DMS153 treated with DMSO at 0.1 percent for 48 hours (cell line): ENCODE measurements at regions not wholly inside any gene's neighbourhood (a gene's known extent, or its start where the extent isn't known, plus 50 kb on each side); places are given as distances from the start of the nearest gene placed in this dataset.

Experiments used
- DNase-seq: peaks from one replicate; lab custom pipeline; 2025; ENCODE audit not compliant: unreplicated experiment; lab: John Stamatoyannopoulos, UW

DNA sequence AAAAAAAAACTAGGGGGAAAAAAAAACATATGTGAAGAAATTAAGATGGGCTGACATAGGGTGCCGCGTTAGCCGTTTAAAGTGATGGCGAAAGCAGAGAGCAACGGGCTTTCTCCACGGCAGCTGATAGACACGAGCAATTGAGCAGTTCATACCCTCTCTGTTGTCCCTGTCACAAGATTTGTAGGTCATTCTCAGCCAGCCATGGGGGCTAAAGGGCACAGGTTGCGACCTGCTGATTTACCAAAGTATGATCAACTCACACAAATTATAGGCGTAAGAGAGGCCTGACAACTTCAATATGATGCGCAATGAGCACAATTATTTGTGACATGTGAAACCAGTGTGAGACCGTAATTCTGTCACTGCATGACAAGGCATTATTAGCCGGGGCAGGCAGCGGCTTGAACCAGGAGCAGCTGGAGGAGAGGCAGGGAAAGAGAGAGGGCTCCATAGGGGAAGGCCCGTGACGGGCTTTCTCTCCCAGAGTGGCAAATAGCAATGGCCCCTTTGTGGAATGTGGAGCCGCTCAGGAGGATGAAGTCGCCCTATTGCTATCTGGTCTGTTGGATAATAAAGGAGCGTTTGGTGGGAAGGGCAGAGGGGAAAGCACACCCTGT is 195.1 kb upstream of the HABP2 start:
- DNase-seq = no peak

DNA sequence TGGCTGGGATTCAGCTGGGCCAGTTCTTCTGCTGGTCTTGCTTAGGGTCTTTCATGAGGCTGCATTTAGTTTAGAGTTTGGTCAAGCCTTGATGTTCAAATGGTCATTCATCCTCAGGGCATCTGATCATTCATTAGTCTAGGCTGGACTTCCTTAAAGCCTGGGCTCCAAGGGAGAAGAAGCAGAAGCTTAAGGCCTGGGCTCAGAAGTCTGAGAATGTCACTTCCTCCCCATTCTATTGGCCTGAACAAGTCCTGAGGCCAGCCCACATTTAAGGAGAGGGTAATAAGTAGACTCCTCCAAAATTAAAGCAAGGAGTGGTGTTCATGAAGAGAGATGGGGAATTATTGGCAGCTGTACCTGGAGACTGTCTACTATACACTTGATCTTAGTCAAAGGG is 193.2 kb upstream of the HABP2 start:
- DNase-seq = no peak

DNA sequence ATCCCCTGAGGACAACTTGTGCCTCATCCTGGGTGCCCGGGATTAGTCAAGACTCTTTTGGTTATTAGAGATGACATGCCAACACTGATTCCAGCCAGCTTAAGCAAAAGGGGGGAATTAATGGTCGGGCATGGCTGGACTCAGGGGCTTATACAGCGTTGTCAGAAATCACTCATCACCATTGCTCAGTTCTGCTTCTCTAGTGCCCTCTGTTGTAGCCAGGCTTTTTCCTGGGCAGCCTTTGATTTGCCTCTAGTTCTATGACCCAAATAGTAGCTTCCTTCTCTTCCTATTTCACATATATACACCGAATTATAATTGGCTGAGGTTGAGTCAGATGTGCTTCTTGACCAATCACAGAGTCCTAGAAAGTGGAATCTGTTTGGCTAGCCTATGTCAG is 192.0 kb upstream of the HABP2 start:
- DNase-seq = no peak

DNA sequence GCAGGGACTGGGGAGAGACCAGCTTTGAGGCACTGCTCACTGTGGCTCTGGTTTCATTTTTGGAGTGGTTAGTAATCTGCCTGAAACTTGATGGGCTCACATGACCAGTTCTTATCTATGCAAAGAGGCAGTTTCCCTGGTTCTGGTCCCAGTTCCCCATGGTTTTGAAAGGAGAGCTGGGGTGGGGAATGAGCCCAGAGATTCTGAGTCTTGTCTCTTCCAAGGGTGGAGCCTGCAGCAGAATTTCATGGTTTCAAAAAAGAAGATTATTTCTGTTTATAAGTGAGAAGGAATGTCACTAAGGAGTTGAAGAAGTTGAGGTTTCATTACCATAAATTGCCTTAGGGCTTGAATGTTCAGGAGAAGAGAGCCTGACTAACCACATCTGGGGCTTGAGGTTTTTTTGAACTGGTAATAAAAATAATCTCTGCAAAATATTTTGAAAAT is 190.2 kb upstream of the HABP2 start:
- no peak for DNase-seq

DNA sequence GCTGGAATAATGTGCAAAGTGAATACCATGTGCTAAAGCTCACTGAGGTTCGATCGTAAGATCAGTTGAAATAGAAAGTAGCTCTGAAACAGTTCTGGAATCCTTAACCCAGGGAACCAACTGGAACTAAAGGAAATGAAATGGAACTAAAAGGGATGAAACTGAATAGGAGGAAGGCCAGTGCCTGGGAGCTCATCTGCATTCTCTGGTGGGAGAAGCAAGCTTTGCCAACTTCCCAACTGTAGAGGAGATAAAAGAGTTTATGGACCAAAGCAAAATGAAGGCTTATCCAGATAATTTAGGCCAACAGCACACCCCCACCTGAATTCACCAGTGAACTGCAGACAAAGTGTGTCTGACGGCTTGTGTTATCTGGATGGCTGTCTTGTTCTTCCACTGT is 188.6 kb upstream of the HABP2 start:
- DNase-seq = no peak

DNA sequence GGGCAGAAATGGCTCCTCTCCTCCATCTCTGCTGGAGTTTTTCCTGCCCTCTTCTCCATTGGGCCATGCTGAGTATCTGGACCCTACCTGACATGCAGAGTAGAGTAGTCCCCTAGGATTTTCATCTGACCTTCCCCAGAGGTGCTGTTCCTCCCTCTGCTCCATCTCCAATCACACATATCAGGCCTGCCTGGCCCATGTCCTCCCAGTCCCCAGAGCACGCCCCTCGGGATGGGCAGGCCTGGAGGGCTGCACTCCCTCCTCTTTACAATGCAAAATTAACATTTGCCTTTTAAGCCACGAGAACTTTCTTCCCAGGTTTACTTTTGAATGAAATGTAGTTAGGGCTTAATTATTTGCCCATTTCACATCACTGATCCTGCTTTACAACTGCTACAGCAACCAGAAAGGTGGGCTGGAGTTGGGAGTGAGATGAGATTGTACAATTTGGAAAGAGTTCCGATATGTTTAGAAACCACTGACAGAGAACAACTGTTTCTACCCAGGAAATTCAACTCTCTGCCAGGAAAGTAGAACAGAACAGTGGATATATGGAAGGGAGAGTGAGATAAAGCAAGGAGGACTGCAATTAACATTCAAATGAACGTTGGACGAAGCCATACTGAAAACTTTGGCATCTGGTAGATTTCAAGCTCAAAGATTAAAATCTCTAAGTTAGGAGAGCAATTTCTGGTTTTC is 184.0 kb upstream of the HABP2 start:
- no peak for DNase-seq

DNA sequence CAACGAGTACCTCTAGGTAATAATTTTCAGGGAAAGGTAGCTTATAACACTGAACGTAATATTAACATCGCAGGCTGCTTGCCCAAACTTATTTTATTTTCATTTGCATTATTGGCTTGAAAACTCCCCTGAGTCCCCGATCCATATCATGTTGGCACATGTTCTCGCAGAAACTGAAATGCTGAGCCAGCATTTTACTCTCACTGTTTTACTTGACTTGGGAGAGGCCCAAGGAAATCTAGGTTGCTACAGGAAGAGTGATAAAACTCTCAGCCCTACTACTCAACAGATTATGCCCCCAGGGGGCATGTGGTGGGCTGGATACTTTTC is 183.5 kb upstream of the HABP2 start:
- no peak for DNase-seq

DNA sequence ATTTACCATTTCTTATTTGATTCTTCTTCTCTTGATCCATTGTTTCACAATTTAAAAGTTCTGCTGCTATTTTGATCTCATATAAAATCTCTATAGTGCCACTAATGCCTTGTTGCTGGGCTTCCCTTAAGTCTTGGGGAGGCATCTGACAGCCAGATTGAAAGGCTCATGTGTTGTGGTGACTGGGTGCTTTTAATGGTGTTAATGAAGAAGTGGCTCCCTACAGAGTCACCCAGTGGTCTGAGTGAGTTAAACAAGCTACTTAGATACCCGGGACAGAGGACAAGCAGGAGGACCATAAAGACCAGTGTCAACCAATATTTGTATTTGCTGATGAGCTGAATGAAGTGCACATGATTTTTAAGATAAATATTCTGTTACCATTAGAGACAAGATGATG is 176.4 kb upstream of the HABP2 start:
- no peak for DNase-seq

DNA sequence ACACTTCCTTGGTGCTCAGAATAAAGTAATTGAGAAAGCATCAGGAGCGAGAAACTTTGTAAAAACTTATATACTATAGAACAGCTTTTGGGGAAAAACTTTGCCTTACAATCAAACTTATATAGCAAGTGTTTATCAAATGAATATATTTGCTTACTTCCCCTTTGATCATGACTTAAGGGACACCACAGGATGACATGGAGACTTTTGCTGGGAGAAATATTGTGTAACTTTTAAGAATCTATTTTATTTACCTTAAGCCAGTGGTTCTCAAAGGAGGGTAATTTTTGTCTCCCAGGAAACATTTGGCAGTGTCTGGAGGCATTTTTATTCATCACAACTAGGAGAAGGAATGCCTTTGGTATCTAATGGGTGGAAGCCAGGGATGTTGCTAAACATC is 173.8 kb upstream of the HABP2 start:
- no peak for DNase-seq

DNA sequence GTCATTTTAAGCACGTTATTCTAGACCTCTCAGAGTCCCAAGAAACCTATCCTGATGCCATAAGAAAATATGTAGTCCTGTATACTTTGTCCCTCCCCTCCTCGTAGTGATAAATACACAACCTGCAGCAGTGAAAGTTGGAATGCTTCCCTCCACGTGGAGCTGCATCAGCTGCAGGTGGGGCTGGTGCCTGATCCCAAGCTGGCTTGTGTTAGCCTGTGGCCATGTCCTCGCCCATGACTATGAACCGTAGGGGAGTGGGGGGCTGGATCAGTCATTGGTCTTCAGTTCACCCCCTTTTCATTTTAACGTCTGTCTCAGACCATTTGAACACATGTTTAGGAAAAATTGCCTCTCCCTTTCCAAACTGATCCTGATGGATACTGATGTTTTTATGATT is 171.4 kb upstream of the HABP2 start:
- DNase-seq = no peak

DNA sequence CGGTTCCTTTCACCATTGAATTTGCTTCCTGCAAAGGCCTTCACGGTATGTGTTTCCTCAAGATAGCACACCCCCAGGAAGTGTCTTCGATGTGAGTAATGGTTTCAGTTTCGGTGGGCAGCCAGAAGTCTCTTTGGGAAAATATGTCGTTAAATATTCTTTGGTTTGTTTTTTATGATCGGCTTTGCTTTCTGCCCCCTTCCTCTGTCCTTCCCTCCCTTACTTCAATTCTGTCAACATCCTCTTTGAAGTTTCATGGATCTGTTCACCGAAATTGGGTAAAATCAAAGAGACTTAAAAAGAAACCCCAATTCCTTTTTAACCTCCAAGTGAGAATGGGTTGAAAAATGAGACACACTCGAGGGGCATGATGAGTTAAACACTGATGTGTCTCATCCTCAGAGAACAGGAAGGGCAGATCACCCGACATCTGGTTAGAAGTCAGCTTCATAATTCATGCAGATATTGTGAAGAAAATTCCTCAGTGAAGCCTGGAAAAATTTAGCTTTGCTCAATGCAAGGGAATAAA is 170.8 kb upstream of the HABP2 start:
- DNase-seq = no peak

DNA sequence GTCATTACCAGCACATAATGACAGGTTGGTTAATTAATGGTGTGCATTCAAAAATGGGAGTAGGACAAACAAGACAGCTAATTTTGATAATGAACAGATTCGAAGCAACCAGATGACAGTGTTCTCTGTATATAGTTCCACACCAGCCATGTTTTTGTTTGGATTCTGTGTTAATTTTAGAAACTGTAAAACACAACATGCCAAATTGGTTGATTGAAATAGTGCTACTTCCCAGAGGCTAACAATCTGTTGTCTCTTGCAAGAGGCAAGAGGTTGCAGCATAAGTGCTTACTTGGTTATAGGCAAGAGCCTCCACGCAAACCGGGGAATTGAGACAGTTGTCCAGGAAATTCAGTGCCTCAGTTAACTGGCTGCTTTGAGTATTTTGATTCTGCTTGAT is 170.2 kb upstream of the HABP2 start:
- no peak for DNase-seq

DNA sequence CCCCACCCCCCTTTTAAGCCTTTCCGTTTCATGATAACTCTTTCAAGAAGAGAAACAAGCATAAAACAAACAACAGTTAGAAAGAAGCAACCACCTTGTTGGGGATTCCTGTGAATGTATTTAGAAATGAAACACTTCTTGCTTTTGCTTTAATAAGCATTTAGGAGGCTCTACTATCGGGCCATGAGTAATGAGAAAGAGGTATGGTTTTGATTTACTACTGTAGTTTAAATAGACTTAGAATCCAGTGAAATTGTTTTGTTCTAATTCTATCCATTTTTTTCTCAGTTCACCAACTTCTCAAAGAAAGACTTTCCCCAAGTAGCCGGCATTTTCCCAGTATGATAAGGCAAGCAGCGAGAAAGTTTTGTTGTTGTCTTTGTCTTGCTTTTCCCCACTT is 168.7 kb upstream of the HABP2 start:
- DNase-seq = no peak

DNA sequence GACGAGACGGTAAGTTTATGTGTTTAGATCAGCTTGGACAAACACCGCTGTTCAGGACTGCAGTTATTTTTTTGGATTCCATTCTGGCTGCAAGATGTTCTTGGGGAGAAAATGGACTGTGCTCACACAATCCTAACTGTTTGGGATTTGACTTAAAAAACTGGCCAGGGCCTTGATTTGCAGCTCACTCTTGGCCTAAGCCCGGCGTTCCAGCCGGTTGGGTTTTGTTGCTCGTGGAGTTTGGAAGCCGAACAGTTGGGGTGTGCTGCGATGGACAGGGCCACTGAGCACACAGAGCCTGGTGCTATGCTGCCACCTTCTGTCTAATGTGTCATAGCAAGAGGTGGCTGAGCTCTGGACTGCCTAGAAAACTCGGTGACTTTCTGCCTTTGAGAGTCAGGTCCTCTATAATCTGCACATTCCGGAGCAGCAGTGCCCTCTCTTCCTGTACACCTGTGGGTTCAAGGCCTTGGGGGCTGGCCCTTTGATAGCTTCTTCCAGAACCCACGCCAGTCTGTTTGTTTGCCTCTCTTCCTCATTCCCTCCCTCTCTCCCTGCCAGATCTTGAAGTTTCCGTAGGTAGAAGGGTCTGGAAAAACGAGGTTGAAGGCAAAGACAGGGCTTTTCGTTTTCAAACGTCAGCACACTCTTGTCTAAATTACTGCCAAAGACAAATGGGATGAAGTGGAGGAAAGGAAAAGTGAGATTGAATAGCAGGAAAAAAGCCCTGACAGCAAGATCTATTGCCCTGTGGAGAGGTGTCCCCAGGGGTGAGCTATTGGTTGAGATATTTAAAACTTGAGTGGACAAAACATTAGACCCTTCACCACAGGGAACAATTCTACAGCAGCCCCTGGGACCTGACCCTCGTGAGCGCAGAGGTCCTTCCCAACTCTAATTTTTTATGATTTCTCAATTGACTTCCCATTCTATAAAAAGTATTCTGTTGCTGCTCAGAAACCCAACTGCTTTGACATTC is 167.5 kb upstream of the HABP2 start:
- peak; percentile 45 for DNase-seq

DNA sequence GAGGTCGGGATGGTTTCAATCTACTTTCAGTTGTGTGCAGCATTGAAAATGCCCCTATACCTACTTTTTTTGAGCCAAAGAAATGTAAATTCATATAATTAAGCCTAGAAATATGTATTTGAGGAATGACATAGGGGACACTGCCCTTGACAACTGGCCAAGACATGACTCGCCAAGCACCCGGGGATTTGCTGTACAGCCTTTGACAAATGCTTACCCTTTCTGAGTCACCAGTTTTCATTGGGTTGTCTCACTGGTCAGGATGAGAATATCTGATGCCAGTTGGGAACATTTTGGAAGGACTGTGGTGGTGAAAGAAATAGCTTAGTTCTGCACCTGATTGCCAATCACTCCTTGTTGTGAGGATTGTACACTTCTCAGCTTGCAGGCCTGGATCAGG is 166.8 kb upstream of the HABP2 start:
- no peak for DNase-seq

DNA sequence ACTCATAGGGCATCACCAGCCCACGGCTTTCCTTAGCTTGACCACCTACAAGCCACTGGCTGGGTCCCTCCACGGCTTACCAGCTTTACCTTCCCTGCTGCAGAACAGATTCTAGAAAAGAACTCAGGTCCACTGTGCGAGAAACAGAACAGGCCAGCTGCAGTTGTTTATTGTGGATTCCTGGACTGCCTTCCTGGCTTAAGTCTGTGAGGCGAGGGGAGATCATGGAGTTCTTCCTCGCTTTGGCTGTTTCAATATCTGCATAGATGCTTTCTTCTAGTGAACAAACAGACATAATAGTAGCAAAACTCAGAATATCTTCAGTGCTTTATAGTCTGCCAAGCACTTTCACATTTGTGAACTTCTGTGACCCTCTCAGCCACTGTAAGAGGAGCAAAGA is 162.9 kb upstream of the HABP2 start:
- no peak for DNase-seq

DNA sequence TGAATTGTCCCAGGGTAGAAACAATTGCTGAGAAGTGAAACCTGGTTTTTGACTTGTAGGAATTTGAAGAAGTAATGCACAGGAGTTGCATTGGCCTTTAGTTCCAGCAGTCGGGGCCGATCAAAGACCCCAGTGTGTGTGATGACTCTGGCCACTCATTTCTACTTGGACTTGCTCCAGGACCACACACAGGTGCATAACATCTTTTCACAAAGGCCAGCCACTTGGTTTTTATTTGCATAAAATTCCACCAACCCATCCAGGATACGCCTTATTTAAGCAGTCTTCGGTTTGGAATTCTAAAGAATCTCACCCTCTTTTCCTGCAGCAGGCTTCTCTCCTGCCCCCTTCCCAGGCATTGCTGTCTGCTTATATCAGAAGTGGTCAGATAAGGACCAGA is 162.0 kb upstream of the HABP2 start:
- DNase-seq = no peak

DNA sequence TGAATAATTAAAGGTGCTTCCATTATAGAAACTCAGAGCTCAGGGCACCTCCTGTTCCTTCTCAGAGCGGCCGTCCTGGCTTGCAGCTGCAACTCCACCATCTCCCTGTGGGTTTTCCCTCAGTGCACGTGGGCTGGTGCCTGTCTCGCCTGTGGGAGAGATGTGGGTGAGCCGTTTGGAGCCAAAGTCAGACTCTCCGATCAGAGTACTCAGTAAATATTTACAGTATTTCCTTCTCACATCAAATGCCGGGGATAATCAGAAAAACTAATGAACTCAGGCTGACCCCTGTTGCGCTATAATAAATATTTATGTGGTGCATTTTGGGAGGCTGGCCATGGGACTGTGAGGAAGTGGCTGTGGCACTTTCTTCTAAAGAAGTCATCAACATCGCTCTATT is 155.8 kb upstream of the HABP2 start:
- DNase-seq = no peak

DNA sequence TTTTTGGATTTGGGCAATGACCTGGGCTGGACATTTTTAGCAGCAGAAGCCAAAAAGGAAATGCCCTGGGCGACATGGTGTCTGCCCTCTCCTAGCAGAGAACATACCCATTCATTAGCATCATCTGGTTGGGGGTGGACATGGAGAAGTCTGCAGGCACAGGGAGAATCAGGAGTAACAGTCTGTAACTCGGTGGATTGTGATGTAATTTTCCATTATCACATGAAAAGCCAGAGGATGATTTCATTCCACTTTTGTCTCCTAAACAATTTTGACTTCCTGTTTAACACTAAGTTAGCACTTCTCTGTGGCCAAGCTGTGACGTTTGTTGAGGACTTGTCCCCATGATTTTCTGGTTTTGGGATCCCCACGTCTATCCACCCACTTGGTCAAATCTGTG is 153.8 kb upstream of the HABP2 start:
- no peak for DNase-seq

DNA sequence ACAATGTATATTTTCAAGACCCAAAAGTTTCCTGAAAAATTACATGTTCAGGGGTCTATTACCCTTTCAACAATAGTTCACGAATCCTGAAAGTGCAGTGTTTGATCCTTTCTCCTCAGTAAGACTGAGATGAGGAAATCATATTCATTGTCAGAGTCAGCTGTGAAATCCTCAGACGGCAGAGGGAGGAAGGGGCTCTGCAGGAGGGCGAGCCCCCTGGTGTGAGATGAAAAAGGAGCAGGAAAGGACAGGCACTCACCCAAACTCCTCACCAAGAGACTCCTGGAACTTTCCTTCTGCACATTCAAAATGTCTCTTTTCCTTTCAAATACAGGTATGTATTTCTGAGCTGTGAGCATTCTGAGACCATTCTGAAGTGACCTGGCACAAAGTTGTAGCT is 150.3 kb upstream of the HABP2 start:
- DNase-seq = no peak

DNA sequence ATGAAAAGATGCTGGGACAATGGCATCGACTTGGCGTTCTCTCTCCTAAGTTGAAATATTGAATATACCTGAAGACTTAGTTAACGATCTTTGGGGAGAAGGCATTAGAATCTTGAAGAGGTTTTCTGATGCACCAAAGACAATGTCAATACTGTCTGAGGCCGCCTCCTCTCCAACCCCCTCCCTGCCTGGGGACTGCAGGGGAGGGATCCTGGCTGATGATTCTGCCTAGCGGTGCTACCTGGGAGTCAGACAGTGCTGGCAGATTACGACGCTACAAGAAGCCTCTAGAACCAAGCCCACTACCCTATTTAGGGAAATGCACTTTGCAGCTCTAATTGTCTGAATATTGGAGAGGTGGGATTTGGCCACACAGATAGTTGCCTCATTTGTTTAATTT is 145.6 kb upstream of the HABP2 start:
- DNase-seq = no peak

DNA sequence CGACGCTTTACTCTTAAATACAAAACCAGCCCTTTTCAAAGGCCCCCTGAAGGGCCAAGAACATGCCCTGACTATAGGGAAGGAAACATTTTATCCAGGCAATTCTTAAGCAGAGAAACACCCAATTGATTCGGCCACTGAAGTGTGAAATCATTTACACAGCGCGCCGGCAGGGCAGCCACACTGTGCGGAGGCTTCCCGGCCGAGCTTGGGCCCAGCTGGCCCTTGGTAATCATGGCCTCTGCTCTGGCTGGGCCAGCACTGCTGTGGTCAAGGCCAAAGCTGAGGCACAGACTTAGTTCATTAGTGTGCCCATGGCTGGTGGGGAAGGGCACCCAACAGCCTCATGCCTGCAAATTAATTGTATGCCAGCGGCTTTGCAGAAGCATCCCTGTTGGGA is 143.7 kb upstream of the HABP2 start:
- no peak for DNase-seq
